CD4-positive, alpha-beta T cell treated with Interleukin-4 for 4 hours (primary cell): ENCODE measurements at regions not wholly inside any gene's neighbourhood (a gene's known extent, or its start where the extent isn't known, plus 50 kb on each side); places are given as distances from the start of the nearest gene placed in this dataset.
"Not testable (repeated sequence)": the region's sequence is repeated elsewhere in the genome, so short reads cannot be mapped to it uniquely, and the experiment has no call there.

Experiments used
- DNase-seq: peaks from one replicate; pipeline ENCODE4 v3.0.0-alpha.2; 2020

- no peak for DNase-seq
These were observed 287.4 kb upstream of the CTNNB1 start for GRCh38 chr3:40911928-40912327.

- DNase-seq = no peak
These were observed 286.8 kb upstream of the CTNNB1 start for GRCh38 chr3:40912461-40912860.

- DNase-seq = no peak
These were observed 286.1 kb upstream of the CTNNB1 start for GRCh38 chr3:40913192-40913591.

DNA sequence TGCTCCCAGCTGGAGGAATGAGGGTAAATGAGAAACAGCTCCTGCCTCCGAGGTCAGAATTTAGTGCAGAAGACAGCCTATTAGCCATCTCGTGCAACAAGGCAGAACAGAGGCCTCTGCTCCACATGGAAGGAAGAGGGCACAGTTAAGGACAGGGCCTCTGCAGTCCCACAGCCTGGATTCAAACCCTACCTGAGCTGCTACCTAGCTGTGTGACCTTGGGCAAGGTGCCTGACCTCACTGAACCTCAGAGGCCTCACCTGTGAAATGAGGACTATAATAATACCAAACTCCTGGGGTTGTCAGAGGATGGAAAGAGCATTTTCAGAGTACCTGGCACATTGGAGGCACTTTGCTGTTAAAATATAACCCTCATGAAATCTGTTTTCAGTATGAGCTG lies 285.7 kb upstream of the CTNNB1 start:
- DNase-seq = no peak

GRCh38 chr3:40914475-40914874 lies 284.8 kb upstream of the CTNNB1 start:
- no peak for DNase-seq

DNA sequence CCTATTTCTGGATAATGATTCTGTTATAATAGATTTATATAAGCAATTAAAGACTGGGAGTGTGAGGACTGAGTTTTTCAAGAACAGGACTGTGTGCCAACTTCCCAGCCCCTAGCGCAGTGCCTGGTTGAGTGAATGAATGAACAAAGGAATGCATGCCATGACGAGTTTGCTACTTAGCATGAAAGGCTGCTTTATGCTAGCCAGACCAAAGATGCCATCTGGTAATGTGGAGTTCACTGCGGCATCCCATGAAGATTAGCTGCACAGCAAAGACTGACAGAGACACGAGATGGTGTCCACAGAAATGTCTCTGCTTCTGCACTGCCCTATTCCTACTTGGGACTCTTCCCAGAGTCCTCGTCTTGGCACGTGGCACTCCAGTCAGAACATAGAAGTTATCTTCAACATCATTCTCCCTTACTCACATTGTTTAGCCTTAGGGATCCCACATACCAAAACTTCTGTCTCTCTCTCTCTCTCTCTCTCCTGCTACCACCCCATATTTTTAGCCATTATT lies 283.9 kb upstream of the CTNNB1 start:
- no peak for DNase-seq

- DNase-seq = no peak
These were observed 279.3 kb upstream of the CTNNB1 start for GRCh38 chr3:40920041-40920440.

GRCh38 chr3:40921251-40921650 lies 278.1 kb upstream of the CTNNB1 start:
- no peak for DNase-seq

DNA sequence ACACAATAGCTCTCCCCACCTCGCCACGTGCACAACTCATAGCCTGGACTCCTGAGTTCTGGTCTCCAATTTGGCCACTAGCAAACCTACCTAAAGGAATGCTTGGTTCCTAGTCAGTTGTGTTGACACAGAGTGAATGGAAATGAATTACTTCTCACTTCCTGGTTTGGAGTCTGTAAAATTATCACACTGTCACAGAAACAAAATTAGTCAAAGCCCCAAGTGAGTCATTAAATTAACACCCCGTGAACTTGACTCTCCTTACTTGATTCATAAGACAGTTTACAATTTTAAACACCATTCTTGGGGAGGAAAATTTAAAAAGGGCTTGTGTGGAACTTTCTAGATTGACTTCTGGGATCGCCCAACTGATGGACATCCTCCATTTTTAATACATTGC lies 276.2 kb upstream of the CTNNB1 start:
- DNase-seq = no peak

DNA sequence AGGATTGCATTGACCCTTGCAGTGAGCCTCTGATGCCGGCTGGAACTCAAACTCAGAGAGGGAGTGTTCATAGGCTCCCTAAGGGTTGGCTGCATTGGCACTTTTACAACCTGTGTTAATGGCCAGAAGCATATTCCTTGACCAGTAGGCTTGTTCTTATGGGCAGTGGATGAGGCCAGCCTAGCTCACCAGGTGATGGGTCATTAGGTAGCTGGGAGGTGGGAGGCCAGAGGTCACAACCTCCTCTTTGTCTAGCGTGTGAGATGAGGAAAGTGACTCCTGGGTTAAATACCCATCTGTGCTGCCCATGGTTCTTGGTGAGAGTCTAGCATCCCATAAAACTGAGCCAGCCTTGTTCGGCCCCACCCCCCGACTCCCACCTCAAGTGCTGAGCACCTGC lies 275.7 kb upstream of the CTNNB1 start:
- no peak for DNase-seq

DNA sequence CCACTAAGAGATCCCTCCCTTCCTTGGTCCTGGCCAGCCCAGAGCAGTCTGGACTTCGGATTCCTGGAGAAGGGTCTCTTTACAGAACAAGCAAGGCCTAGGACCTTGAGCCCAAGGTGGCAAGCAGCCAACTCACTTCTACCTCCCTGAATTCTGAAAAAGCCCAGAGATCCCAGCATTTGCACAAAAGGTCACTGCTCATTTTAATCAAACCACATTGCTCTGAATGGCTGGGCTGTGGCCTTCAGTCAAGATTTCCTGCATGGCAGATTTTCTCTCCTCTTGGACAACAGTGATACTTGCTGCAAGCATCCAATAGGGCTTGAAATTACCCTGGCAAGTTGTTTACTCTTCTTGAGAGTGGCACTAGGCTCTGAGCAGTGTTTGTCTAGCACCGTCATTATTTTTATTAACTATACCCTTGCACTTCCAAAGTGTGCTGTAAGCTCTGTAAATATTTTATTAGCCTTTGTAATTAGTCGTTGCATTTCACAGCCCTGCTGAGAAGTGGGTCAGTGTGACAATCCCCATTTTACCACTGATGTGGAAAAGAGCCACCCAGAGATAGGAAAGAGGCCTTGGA lies 274.7 kb upstream of the CTNNB1 start:
- no peak for DNase-seq

DNA sequence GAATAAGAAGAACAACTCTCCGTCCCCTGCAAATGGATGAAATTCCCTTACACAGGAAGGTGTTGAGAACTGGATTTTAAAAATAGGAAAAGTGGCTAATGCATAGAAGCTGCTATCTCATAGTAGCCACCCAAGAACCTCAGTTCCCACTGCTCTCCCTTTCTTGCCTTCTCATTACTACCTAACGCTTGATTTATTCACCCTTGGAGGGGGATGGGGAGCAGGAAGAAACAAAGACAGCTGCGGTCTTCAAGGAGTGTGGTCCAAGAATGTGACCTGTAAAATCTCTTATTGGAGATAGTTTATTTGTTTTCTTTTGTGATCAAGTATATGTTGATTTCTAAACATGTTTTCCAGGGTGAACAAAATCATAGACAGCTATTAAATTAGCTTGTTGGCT lies 274.1 kb upstream of the CTNNB1 start:
- no peak for DNase-seq

DNA sequence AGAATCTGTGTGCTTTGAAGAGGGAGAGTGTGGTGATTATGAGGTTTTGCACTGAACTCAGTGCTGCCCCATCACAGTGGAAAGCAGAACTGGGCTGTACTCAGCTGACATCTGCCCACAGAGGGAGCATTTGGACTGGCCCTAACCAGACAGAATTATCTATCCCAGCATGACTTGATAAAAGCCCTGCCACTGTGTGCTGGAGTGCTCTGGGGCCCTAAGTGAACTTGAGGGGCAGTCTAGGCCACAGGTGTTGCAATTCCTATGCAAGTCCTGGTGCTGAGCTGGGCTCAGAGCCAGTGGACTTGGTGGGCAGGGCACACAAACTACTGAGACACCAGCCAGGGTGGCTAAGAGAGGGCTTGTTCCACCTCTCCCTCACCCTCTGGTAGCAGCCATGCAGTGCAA lies 269.2 kb upstream of the CTNNB1 start:
- DNase-seq = no peak

DNA sequence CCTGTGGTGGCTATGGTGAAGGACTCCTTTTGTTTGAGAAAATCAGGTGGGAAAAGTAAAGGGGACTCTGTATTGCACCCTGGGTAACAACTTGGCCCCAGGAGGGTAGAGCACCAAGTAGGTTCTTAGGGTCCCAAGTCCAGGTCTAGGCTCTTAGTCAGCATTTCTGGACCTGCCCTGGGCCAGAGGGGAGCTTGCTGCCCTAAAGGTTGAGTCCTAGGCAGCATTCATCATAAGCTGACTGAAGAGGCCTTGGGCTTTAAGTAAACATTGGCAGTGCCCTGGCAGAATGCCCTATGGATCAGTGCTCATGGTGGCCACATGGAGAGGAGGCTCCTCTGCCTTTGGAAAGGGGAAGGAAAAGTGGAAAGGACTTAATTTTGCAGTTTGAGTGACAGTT lies 268.5 kb upstream of the CTNNB1 start:
- DNase-seq = no peak

DNA sequence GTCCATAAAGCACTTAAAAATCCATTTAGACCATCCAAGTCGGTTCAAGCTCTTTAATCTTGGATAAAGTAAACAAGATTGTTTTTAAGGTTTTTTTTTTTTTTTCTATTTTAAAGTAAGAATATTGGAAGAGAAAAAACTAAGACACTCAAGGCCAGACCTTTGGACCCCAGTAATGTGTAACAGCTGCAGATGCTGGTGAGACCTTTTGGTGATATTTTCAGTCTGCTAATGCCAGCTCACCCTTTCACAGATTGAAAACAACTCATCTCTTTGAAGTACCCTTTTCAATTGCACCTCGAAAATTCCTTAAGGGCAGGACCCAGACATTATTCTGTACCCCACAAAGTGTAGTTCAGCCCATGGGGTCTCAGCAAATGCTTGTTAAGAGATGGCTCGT lies 260.7 kb upstream of the CTNNB1 start:
- no peak for DNase-seq

- DNase-seq = no peak
These were observed 260.1 kb upstream of the CTNNB1 start for GRCh38 chr3:40939030-40939740.

- no peak for DNase-seq
These were observed 259.6 kb upstream of the CTNNB1 start for GRCh38 chr3:40939741-40940130.

- no peak for DNase-seq
These were observed 258.7 kb upstream of the CTNNB1 start for GRCh38 chr3:40940651-40941050.

DNA sequence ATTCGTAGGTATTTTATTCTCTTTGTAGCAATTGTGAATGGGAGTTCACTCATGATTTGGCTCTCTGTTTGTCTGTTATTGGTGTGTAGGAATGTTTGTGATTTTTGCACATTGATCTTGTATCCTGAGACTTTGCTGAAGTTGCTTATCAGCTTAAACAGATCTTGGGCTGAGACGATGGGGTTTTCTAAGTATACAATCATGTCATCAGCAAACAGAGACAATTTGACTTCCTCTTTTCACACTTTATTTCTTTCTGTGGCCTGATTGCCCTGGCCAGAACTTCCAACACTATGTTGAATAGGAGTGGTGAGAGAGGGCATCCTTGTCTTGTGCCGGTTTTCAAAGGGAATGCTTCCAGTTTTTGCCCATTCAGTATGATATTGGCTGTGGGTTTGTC lies 252.3 kb upstream of the CTNNB1 start:
- not testable (repeated sequence) for DNase-seq

GRCh38 chr3:40949347-40949746 lies 250.0 kb upstream of the CTNNB1 start:
- not testable (repeated sequence) for DNase-seq

DNA sequence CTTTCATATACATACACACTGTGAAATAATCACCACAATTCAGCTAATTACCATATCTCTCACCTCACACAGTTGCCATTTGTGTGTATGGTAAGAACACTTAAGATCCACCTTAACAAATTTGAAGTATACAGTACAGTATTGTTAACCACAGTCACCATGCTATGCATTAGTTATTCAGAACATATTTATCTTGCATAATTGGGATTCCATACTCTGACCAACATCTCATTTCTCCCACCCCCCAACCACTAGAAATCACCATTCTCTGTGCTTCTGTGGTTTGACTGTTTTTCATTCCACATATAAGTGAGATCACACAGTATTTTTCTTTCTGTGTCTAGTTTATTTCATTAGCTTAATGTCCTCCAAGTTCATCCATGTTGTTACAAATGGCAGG lies 247.7 kb upstream of the CTNNB1 start:
- no peak for DNase-seq

DNA sequence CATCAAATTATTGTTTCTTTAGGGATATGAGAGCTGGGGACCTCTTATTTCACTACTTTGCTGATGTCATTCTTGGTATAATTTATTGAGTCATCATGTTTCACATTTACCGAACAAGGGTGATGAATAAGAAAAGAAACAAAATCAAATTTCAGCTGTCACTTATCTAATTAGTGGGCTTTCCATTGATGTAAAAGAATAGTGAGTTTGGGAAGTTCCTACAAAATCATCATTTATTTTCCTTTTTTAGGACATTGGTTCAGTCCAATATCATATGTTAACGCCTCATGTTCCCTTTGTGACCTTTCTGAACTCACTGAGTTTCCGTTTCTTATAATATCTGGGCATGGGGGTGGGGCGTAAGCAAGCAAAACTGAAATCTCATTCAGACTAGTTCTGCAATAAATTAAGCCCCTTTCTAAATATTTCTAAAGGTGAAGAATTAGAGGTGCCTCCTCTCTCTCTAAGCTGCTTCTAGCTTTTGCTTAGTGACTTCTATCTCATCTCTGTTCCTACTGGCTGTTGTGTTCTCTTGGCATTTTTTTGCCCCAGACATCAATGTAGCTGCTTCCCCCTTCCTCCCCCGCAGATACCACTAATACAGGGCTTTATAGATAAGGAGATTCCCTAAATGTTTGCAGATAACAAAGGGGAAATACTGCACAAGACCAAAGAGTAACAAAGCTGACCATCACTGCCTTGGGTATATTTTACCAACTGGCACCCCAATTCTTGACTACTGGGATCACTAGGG lies 238.0 kb upstream of the CTNNB1 start:
- no peak for DNase-seq

GRCh38 chr3:40962721-40963120 lies 236.6 kb upstream of the CTNNB1 start:
- DNase-seq = no peak

- DNase-seq = no peak
These were observed 230.6 kb upstream of the CTNNB1 start for GRCh38 chr3:40968666-40969065.
